ENCODE measurements at regions not wholly inside any gene's neighbourhood (a gene's known extent, or its start where the extent isn't known, plus 50 kb on each side); places are given as distances from the start of the nearest gene placed in this dataset.

GRCh38 chr10:71021402-71021801 is 133.0 kb upstream of the PCBD1 start:
- TF ChIP-seq CTCF (conservative IDR thresholded peaks at IDR 0.05; ENCODE audit: low read length) (no peak), EZH2phosphoT487 (IDR thresholded peaks at IDR 0.05; ENCODE audit: borderline replicate concordance) (no peak)

All from Loucy (cell line).